KMS-11 (cell line): ENCODE measurements at regions not wholly inside any gene's neighbourhood (a gene's known extent, or its start where the extent isn't known, plus 50 kb on each side); places are given as distances from the start of the nearest gene placed in this dataset.

Experiments
- H2AFZ ChIP-seq: fragments of 200-600 bp; sonication (generic); 2 replicates; pipeline ENCODE4 v1.6.1; 2016; ENCODE audit warnings: antibody characterized with exemption, mixed run types, low read depth
- H3K27ac ChIP-seq: fragments of 200-600 bp; sonication (generic); 2 replicates; pipeline ENCODE4 v1.6.1; 2016; ENCODE audit warnings: mild to moderate bottlenecking, mixed run types
- H3K27me3 ChIP-seq: fragments of 200-600 bp; sonication (generic); 2 replicates; pipeline ENCODE4 v1.6.1; 2017; ENCODE audit warnings: mild to moderate bottlenecking, low read depth, mixed run types, moderate library complexity; ENCODE audit not compliant: insufficient read depth
- H3K36me3 ChIP-seq: fragments of 200-600 bp; sonication (generic); 2 replicates; pipeline ENCODE4 v1.6.1; 2017; ENCODE audit warnings: mild to moderate bottlenecking, mixed run types; ENCODE audit not compliant: insufficient read depth
- H3K4me1 ChIP-seq: fragments of 200-600 bp; sonication (generic); 2 replicates; pipeline ENCODE4 v1.6.1; 2016; ENCODE audit warnings: mild to moderate bottlenecking, low read depth, mixed run types; ENCODE audit not compliant: poor library complexity, severe bottlenecking
- H3K4me2 ChIP-seq: fragments of 200-600 bp; sonication (generic); 2 replicates; pipeline ENCODE4 v1.7.0; 2016; ENCODE audit warnings: mild to moderate bottlenecking, mixed run types
- H3K4me3 ChIP-seq: fragments of 200-600 bp; sonication (generic); IDR thresholded peaks from 2 replicates; pipeline ENCODE4 v1.6.1; 2017; ENCODE audit warnings: low read depth, low read length, mixed read lengths; ENCODE audit not compliant: insufficient read depth
- H3K79me2 ChIP-seq: fragments of 200-600 bp; sonication (generic); 2 replicates; pipeline ENCODE4 v1.6.1; 2016; ENCODE audit warnings: low read depth, mixed run types; ENCODE audit not compliant: insufficient read depth
- H3K9ac ChIP-seq: fragments of 200-600 bp; sonication (generic); 2 replicates; pipeline ENCODE4 v1.6.1; 2016; ENCODE audit warnings: mild to moderate bottlenecking, mixed run types
- H4K20me1 ChIP-seq: fragments of 200-600 bp; sonication (generic); 2 replicates; pipeline ENCODE4 v1.6.1; 2016; ENCODE audit warnings: mild to moderate bottlenecking, mixed run types; ENCODE audit not compliant: insufficient read depth
- TF ChIP-seq, protein P1 (sequence below): fragments of 200-600 bp; sonication (generic); conservative IDR thresholded peaks from 2 replicates; pipeline ENCODE4 v1.6.1; 2017; ENCODE audit warnings: low read depth, mild to moderate bottlenecking, antibody characterized with exemption, low read length, moderate library complexity, mixed read lengths

DNA sequence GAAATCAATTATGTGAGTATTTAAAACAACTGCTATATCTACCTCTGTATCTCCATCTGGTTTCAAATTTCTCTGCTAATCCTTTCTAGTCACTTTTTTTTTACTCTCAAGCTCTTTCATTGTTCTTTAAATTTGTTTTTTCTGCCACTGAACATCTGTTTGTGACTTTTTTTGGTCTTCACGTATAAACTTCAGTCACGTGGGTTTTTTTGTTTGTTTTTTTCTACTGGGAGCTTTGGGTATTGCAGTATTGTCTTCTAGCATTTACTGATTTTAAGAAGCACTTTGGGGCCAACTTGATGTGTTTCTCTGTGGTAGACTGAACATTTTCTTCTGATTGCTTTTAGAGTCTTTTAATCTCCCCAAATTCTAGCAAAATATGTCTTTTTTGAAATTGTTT, 262.6 kb upstream of the RXFP2 start:
- Histone ChIP-seq H3K4me3 (no peak overlapping the region), H3K27me3 (no peaks in the 10 kb centered on the region), H3K27ac (no peak overlapping the region), H4K20me1 (no peaks in the 10 kb centered on the region), H3K36me3 (no peaks in the 10 kb centered on the region), H3K4me1 (no peaks in the 10 kb centered on the region), H3K9ac (no peak overlapping the region), H2AFZ (no peak overlapping the region), H3K4me2 (no peak overlapping the region), H3K79me2 (no peaks in the 10 kb centered on the region)
- TF ChIP-seq, protein P1, sequence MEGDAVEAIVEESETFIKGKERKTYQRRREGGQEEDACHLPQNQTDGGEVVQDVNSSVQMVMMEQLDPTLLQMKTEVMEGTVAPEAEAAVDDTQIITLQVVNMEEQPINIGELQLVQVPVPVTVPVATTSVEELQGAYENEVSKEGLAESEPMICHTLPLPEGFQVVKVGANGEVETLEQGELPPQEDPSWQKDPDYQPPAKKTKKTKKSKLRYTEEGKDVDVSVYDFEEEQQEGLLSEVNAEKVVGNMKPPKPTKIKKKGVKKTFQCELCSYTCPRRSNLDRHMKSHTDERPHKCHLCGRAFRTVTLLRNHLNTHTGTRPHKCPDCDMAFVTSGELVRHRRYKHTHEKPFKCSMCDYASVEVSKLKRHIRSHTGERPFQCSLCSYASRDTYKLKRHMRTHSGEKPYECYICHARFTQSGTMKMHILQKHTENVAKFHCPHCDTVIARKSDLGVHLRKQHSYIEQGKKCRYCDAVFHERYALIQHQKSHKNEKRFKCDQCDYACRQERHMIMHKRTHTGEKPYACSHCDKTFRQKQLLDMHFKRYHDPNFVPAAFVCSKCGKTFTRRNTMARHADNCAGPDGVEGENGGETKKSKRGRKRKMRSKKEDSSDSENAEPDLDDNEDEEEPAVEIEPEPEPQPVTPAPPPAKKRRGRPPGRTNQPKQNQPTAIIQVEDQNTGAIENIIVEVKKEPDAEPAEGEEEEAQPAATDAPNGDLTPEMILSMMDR = no peak

DNA sequence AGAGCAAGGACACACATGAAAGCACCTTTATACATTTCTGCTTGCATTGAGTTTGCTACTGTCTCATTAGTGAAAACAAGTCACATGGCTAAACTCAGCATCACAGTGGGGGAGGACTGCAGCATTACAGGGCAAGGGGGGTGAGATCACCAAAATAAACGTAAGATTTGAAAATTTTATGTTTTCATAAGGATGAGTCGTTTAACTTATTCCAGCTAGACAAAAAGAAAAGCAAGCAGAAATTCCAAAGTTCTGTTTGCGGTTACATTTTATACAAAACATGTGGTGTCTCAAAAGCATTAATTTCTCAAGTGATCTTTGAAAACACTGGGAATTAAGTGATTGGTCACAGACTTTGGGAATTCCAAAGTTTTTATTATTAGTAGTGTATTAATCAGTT, 261.4 kb upstream of the RXFP2 start:
- Histone ChIP-seq H3K79me2 (no peaks in the 10 kb centered on the region), H3K4me2 (no peak overlapping the region), H4K20me1 (no peaks in the 10 kb centered on the region), H2AFZ (no peak overlapping the region), H3K9ac (no peak overlapping the region), H3K27me3 (no peaks in the 10 kb centered on the region), H3K4me3 (no peak overlapping the region), H3K27ac (no peak overlapping the region), H3K4me1 (no peaks in the 10 kb centered on the region), H3K36me3 (no peaks in the 10 kb centered on the region)
- TF ChIP-seq, protein P1 = no peak

DNA sequence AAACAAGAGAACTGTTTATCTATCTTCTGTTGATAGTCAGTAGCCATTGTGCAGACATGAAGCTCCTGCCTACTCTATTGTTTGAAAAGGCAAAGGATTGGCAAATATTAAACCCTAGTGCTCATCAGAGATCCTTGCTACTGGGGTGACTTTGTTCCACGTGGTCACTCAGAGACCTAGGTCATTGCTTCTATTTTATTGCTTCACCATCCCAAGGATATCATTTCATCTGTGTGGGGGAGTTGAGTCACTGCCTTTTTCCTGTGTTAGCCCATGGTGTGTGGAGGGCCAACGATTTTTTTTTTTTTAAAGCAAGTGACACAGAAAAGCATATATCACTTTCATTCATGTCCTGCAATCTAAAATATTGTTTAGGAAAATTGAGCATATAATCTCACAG, 254.1 kb upstream of the RXFP2 start:
- Histone ChIP-seq H3K4me1 (no peaks in the 10 kb centered on the region), H3K27me3 (no peaks in the 10 kb centered on the region), H3K9ac (no peak overlapping the region), H3K27ac (no peak overlapping the region), H3K79me2 (no peaks in the 10 kb centered on the region), H3K4me2 (no peak overlapping the region), H2AFZ (no peak overlapping the region), H4K20me1 (no peaks in the 10 kb centered on the region), H3K36me3 (no peaks in the 10 kb centered on the region), H3K4me3 (no peak overlapping the region)
- TF ChIP-seq, protein P1 = no peak

DNA sequence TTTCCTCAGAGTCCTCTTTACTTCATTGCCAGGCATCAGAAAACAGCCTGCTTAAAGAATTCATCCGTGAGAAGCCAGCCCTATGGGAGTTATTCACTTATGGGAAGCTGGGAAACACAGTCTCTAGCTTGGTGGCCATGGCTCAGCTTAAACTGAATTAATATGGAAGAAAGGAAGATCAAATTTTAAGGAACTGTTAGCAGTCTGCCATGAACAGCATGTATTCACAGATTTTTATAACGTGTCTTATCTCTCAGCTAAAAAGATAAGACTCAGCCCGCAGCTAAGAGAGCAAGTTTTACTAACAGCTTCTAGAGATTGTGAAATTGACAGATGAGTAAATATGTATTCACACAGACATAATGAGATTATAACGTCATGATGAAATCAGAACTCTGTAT, 253.7 kb upstream of the RXFP2 start:
- Histone ChIP-seq H3K4me1 (no peaks in the 10 kb centered on the region), H3K4me3 (no peak overlapping the region), H3K27me3 (no peaks in the 10 kb centered on the region), H3K36me3 (no peaks in the 10 kb centered on the region), H2AFZ (no peak overlapping the region), H3K9ac (no peak overlapping the region), H3K79me2 (no peaks in the 10 kb centered on the region), H3K4me2 (no peak overlapping the region), H3K27ac (no peak overlapping the region), H4K20me1 (no peaks in the 10 kb centered on the region)
- TF ChIP-seq, protein P1 = no peak

DNA sequence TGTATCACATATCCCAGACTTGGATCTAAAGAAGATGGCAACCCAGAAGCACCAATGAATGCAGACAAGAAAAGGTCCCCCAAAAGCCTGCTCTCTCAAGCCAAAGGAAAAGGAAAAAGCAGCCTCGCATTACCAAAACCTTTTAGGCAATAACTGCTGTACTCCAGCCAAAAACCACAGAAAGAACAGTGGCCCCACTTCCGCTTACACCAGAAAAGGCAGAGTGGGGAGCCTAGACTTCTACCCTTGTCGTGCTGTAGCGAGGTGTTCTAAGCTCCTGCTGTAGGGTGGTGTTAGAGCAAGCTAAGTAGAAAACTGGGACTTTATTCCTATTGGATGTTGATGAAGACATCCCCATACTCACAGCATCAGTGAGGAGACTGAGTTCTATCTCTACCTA, 244.0 kb upstream of the RXFP2 start:
- Histone ChIP-seq H2AFZ (no peak overlapping the region), H3K4me2 (no peak overlapping the region)

More for the DNA sequence above, 244.0 kb upstream of the RXFP2 start:
- Histone ChIP-seq H3K27ac (no peak overlapping the region), H3K4me3 (no peak overlapping the region), H3K9ac (no peak overlapping the region), H3K79me2 (no peaks in the 10 kb centered on the region), H3K4me1 (no peaks in the 10 kb centered on the region), H3K27me3 (no peaks in the 10 kb centered on the region), H3K36me3 (no peaks in the 10 kb centered on the region), H4K20me1 (no peaks in the 10 kb centered on the region)
- TF ChIP-seq, protein P1 = no peak
